ENCODE measurements at regions not wholly inside any gene's neighbourhood (a gene's known extent, or its start where the extent isn't known, plus 50 kb on each side); places are given as distances from the start of the nearest gene placed in this dataset.

DNA sequence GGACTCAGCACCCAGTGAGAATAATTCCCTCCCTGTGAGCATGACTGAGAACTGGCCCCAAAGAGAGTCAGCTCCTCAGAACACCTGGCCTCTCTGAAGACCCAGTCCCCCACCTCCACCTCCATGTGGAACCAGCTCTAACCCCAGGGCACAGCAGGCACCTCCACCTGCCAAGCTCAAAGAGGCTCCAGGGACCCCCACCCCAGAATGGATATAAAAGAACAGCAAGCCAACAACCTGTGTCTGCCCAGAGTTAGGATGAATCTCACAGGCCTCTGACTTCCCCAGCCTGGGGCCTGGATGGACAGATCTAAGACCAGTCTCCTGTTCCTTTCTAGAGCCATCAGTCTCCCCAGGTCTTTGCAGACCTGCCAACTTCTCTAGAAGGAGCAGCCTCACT lies 498.5 kb downstream of the EIPR1 start:
- Mint-ChIP-seq H3K4me3 (no peak overlapping the region), H3K27me3 (ENCODE audit: low read depth) (no peaks in the 10 kb centered on the region), H3K27ac (no peak overlapping the region), H3K36me3 (ENCODE audit: low read depth) (no peaks in the 10 kb centered on the region), H3K4me1 (ENCODE audit: low read depth) (no peaks in the 10 kb centered on the region), H3K9me3 (peaks cover 7% of the 10 kb centered on the region)

DNA sequence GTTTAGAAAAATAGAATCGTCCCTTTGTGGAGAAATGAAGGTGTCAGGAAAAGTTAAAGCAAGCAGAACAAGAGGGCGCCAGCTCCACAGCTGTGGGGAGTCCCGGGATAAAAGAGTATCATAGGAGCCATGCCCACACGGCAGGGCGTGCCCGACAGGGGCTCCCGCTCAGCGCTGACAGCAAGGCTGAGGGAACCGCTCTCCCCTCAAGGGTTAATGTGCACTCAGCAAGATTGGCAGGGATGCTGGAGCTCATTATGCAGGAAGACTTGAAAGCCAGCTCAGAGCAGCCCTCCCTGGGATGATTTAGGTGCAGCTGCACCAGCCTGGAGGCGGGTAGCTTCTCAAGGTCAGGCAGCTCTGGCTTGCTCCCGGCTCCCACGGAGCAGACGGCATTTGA lies 500.2 kb downstream of the EIPR1 start:
- no peak overlapping the region for H3K4me3 Mint-ChIP-seq
- no peak overlapping the region for H3K27ac Mint-ChIP-seq
- H3K9me3 Mint-ChIP-seq, result no peaks in the 10 kb centered on the region
- H3K27me3 Mint-ChIP-seq (ENCODE audit: low read depth), result no peaks in the 10 kb centered on the region
- H3K4me1 Mint-ChIP-seq (ENCODE audit: low read depth), result no peaks in the 10 kb centered on the region
- no peaks in the 10 kb centered on the region for H3K36me3 Mint-ChIP-seq (ENCODE audit: low read depth)

DNA sequence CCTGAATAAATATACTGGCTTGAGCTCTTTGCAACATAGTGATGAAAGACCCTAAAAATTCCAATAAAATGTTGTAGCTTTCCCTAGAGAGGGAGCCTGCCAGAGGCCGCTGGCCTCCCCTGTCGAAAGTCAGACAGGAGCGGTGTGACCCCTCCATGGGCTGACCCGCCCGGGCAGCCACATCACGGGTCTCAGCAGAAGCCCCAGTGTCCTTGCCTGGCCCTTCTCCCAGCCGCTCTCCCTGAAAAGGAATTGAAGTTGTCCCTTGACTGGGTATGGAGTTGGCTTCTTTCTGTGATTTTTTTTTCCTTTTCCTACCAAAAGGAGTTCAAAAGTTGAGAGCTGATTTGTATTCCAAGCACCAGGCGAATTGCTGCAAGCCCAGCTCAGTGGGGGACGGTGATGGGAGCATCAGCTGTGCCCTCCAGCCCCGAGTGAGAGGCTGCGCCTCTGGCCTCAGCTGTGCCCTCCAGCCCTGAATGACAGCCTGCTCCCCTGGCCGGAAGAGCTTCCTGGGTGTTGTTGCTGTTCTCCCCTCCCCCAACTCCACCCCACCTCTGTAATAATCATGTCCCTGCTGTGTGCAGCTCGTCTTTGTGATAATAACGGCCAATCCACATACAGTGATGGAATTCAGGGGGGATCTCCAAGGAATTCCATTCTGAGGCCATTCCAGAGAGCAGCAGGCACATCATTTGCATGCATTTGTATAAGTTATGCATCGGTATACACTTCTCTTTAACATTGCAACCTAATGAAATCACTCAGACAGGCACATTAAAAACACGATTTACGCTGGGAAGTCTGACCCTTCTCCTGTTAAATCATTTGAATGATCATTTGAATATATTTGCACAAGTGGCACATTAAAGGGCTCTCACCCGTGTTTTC lies 501.0 kb downstream of the EIPR1 start:
- H3K4me3 Mint-ChIP-seq, result no peak overlapping the region
- no peak overlapping the region for H3K27ac Mint-ChIP-seq
- H3K36me3 Mint-ChIP-seq (ENCODE audit: low read depth), result no peaks in the 10 kb centered on the region
- no peaks in the 10 kb centered on the region for H3K9me3 Mint-ChIP-seq
- H3K27me3 Mint-ChIP-seq (ENCODE audit: low read depth), result no peaks in the 10 kb centered on the region
- H3K4me1 Mint-ChIP-seq (ENCODE audit: low read depth), result no peaks in the 10 kb centered on the region

DNA sequence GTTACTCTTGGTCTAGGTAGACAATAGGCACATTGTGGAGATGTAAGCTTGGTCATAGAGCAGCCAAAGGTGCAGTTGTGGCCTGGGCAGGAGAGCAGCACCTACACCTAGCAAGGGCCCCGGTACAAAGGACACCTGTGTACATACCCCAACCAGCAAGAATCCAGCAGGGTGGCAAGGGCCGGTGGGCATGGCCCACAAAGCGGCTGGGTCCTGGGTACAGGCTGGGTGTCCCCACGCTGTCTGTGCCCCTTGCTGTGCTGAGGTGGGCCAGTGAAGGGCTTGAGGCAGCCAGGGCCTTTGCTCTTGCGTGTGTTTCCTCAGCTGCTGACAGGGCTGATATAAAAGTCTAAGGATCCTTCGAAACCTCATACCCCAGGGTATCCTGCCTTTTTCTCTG lies 501.8 kb downstream of the EIPR1 start:
- H3K4me3 Mint-ChIP-seq, result no peak overlapping the region
- H3K27me3 Mint-ChIP-seq (ENCODE audit: low read depth), result no peaks in the 10 kb centered on the region
- H3K9me3 Mint-ChIP-seq, result no peaks in the 10 kb centered on the region
- no peaks in the 10 kb centered on the region for H3K36me3 Mint-ChIP-seq (ENCODE audit: low read depth)
- no peak overlapping the region for H3K27ac Mint-ChIP-seq
- no peaks in the 10 kb centered on the region for H3K4me1 Mint-ChIP-seq (ENCODE audit: low read depth)

DNA sequence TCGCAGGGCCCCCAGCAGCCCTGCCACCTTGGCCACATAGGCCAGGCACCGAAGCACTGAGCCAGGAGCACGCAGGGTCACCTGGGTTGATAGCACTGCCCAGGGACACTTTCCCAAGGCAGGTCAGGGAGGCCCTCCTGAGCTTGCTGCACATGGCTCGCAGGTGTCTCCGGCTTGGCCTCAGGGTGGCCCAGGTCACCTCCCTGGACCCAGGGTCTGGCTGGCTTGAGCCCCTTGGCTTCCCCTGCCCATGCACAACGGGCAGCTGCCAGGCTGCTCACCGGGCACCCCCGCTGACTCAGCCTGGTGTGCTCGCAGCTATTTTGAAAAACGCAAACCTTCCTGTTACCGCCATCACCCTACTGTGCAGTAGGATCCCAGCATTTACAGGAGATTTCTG lies 502.3 kb downstream of the EIPR1 start:
- Mint-ChIP-seq H3K27ac (no peak overlapping the region), H3K4me3 (no peak overlapping the region), H3K27me3 (ENCODE audit: low read depth) (no peaks in the 10 kb centered on the region), H3K36me3 (ENCODE audit: low read depth) (no peaks in the 10 kb centered on the region), H3K4me1 (ENCODE audit: low read depth) (no peaks in the 10 kb centered on the region), H3K9me3 (no peaks in the 10 kb centered on the region)

DNA sequence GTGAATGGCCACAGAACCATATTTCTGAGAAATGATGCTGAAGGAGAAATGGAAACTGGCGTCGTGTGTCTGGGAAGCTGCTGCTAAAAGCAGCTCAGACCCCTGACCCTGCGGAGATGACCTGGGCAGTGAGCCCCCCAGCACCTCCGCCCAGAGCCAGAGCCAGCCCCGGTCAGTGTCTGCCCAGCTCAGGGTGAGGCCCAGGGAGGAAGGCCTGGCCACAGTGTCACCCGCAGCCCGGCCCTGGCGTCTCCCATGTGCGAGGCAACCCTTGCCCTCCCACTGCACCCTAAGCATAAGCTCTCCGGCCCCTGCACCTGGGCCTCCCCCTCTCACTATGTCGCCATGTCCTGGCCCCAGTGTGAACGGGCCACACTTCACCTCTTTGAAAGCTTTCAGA lies 502.8 kb downstream of the EIPR1 start:
- Mint-ChIP-seq H3K36me3 (ENCODE audit: low read depth) (no peaks in the 10 kb centered on the region), H3K27me3 (ENCODE audit: low read depth) (no peaks in the 10 kb centered on the region), H3K27ac (no peak overlapping the region), H3K4me1 (ENCODE audit: low read depth) (no peaks in the 10 kb centered on the region), H3K9me3 (no peaks in the 10 kb centered on the region), H3K4me3 (no peak overlapping the region)

DNA sequence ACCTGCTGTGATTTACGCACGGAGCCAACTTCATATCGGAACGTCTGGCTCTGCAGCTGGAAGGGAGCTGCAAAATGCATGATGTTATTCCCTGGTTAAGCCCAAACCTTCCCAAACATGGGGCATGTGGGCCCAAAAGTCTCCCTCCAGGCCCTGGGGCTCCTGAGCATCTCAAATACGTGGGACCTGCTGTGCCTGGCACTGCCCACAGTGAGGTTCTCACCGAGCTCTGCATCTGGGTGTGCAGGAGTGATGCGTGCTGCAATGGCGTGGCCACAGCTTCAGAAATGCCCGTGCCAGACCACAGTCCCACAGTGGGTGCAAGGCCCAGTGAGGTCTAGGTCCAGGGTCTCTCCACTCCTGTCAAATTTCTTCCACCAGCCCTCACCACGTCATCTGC lies 503.3 kb downstream of the EIPR1 start:
- H3K9me3 Mint-ChIP-seq, result no peaks in the 10 kb centered on the region
- H3K4me1 Mint-ChIP-seq (ENCODE audit: low read depth), result no peaks in the 10 kb centered on the region
- H3K36me3 Mint-ChIP-seq (ENCODE audit: low read depth), result no peaks in the 10 kb centered on the region
- no peak overlapping the region for H3K27ac Mint-ChIP-seq
- H3K4me3 Mint-ChIP-seq, result no peak overlapping the region
- H3K27me3 Mint-ChIP-seq (ENCODE audit: low read depth), result no peaks in the 10 kb centered on the region

DNA sequence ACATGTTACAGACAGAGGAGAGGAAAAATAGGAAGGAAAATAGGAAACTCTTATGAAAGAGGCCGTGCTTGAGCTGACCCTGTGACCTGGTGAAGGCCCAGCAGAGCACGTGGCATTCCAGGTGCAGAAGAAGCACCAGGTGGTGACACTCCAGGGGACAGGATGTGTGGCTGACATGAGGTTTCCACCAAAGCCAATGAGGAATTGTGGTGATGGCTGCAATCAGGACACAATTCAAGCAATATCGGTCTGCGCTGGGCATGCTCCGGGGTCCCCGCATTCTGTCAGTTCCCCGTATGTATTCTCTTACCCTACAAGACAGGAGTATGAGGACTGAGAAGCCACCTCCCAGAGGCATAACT lies 504.2 kb downstream of the EIPR1 start:
- no peaks in the 10 kb centered on the region for H3K9me3 Mint-ChIP-seq
- no peaks in the 10 kb centered on the region for H3K27me3 Mint-ChIP-seq (ENCODE audit: low read depth)
- no peaks in the 10 kb centered on the region for H3K4me1 Mint-ChIP-seq (ENCODE audit: low read depth)
- no peak overlapping the region for H3K4me3 Mint-ChIP-seq
- H3K27ac Mint-ChIP-seq, result no peak overlapping the region
- H3K36me3 Mint-ChIP-seq (ENCODE audit: low read depth), result no peaks in the 10 kb centered on the region

DNA sequence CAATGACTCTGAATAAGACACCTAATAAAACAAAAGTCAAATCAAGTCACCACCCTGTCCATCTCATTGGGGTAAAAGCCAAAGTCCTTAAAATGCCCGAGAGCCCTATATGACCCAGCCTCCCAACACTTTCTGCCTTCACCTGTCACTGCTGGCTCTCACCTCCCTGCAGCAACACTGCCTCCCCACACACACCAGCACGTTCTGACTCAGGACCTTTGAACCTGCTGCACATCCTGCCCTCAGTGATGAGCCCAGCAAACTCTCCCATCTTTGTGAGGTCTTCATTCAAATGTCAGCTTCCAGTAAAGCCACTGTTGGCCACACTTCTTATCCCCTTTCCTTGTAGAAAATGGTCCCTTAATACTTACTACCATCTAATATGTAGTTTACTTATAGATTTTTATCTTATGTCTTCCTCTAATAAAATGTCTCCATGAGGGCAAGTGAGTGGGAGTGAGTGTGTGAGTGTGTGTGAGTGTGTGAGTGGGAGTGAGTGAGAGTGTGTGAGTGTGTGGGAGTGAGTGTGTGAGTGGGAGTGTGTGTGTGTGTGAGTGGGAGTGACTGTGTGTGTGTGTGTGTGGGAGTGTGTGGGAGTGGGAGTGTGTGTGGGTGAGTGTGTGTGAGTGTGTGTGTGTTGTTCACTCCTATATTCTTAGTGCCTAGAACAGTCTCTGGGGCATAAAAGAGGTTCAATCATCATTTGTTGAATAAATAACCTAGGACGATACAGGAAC lies 504.7 kb downstream of the EIPR1 start:
- Mint-ChIP-seq H3K4me1 (ENCODE audit: low read depth) (no peaks in the 10 kb centered on the region), H3K4me3 (no peak overlapping the region), H3K36me3 (ENCODE audit: low read depth) (no peaks in the 10 kb centered on the region), H3K27ac (no peak overlapping the region), H3K27me3 (ENCODE audit: low read depth) (no peaks in the 10 kb centered on the region), H3K9me3 (no peaks in the 10 kb centered on the region)

DNA sequence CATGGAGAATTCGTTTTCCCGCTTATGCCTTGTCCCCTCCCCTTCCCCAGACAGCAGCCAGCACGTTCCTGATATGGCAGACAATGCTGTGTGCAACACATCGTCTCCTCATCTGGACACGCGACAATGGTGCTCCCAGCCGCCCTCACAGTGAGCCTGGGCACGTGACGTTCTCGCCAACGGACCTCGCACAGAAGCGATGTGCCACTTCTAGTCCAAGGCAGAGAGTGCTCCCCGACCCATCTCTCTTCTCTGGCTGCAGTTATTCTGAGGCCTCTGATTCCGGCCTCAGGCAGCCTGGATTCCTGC lies 505.4 kb downstream of the EIPR1 start:
- no peaks in the 10 kb centered on the region for H3K36me3 Mint-ChIP-seq (ENCODE audit: low read depth)
- H3K27me3 Mint-ChIP-seq (ENCODE audit: low read depth), result no peaks in the 10 kb centered on the region
- H3K9me3 Mint-ChIP-seq, result no peaks in the 10 kb centered on the region
- no peak overlapping the region for H3K4me3 Mint-ChIP-seq
- H3K4me1 Mint-ChIP-seq (ENCODE audit: low read depth), result no peaks in the 10 kb centered on the region
- no peak overlapping the region for H3K27ac Mint-ChIP-seq

DNA sequence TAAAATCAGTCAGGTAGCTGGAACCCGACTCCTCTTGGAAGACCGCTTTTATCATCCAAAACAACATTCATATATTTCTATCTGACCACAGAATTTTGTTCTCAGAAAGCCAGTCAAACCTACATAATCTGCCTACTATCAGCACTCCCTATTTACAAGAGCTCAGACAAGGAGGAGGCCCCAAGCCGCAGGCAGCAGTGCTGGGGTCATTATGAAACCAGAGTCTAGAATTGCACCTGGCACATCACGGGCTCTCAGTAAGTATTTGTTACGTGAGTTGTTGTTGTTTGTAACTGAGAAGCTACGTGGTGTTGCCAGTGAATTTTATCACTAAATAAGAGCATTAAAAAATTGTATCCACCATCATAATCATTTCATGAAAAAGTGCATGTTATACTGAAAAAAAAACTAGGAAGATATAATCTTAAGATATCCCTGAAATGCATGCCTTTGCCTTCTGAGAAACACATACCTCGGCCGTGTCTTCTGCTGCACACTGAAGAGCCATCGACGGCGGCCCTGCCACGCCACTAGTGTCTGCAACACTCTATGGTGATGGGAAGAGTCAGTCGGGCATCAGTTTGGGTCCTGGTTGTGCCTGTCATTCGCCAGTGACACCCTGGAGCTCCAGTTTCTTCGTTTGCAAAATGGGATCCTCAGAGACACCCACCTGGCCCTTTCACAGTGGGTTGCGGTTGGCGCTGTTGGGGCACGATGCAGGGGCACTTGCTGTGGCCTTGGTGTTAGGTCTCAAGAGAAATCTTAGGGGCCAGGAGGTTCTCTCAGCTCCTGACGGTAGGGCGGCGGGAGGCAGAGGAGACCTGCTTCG lies 505.9 kb downstream of the EIPR1 start:
- H3K4me1 Mint-ChIP-seq (ENCODE audit: low read depth), result no peaks in the 10 kb centered on the region
- no peak overlapping the region for H3K4me3 Mint-ChIP-seq
- H3K36me3 Mint-ChIP-seq (ENCODE audit: low read depth), result no peaks in the 10 kb centered on the region
- no peak overlapping the region for H3K27ac Mint-ChIP-seq
- H3K27me3 Mint-ChIP-seq (ENCODE audit: low read depth), result no peaks in the 10 kb centered on the region
- no peaks in the 10 kb centered on the region for H3K9me3 Mint-ChIP-seq

DNA sequence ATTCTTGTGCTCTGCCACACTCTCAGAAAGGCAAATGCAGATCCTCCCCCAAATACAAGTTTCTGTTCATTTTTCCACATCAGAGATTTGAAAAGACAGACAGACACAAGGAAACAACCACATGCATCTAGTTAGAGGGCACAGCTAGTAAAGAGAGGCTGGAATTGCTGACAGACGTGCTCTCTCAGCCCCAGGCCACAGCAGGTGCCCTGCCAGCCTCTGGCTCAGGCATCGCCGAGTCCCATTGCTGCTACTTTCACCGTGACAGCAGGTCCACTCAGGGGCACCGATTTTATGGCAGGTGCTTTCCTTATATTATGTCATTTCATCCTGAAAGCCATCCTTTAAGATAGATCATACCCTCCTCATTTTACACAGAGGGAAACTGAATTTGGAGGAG lies 507.5 kb downstream of the EIPR1 start:
- Mint-ChIP-seq H3K4me1 (ENCODE audit: low read depth) (no peaks in the 10 kb centered on the region), H3K9me3 (no peaks in the 10 kb centered on the region), H3K27ac (no peak overlapping the region), H3K4me3 (no peak overlapping the region), H3K36me3 (ENCODE audit: low read depth) (no peaks in the 10 kb centered on the region), H3K27me3 (ENCODE audit: low read depth) (no peaks in the 10 kb centered on the region)

DNA sequence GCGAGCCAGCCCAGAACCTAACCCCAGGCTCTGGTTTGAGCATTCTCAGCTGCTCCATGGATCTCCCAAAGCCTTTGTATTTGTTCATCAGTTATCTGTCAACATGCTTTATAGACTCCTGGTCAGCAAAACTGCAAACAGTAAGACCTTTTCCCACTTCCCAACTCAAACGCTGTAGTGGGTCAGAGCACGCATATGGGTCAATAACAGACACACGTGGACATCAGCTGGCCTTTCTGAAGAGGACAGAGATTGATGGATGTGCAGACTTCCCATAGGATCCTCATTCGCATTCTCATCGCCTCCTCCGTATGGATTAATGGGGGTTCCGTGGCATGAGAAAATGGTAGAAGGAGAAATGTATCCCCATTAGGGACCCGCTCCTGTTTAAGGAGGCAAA lies 508.1 kb downstream of the EIPR1 start:
- no peaks in the 10 kb centered on the region for H3K27me3 Mint-ChIP-seq (ENCODE audit: low read depth)
- no peaks in the 10 kb centered on the region for H3K4me1 Mint-ChIP-seq (ENCODE audit: low read depth)
- H3K9me3 Mint-ChIP-seq, result no peaks in the 10 kb centered on the region
- H3K27ac Mint-ChIP-seq, result no peak overlapping the region
- H3K4me3 Mint-ChIP-seq, result no peak overlapping the region
- H3K36me3 Mint-ChIP-seq (ENCODE audit: low read depth), result no peaks in the 10 kb centered on the region

DNA sequence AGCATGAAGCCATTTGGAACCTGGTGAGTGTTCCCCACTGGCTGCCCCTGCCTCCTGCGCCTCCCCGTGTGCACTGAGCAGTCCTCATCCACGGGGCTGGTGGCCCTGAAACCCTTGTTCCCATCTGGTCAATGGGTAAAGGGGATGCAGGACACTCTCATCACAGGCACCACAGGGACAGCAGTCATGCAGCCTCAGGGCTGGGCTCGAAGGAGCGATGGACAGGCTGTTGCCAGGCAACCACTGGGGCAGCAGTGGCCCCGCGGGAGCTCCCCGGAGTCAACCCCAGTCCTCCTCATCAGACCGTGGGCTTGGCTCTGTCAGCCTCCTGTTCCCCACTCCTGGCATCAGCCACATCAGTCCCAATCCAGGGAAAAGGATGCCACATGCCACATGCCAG lies 509.5 kb downstream of the EIPR1 start:
- Mint-ChIP-seq H3K36me3 (ENCODE audit: low read depth) (no peaks in the 10 kb centered on the region), H3K27me3 (ENCODE audit: low read depth) (no peaks in the 10 kb centered on the region), H3K4me1 (ENCODE audit: low read depth) (no peaks in the 10 kb centered on the region), H3K4me3 (no peak overlapping the region), H3K9me3 (no peaks in the 10 kb centered on the region), H3K27ac (no peak overlapping the region)

Data from T-helper 1 cell treated with Interleukin-12 subunit alpha and Interleukin-12 subunit beta and Interleukin-4 antibody, amounts not matched to agents 30 μg/mL and 1 μg/mL, for 36 hours (primary cell).